Adrenal gland (tissue), 5 donors: ENCODE measurements at regions not wholly inside any gene's neighbourhood (a gene's known extent, or its start where the extent isn't known, plus 50 kb on each side); places are given as distances from the start of the nearest gene placed in this dataset.

ENCODE experiments used
- CTCF ChIP-seq, 6 experiments: fragments of 450-650 bp in 4 of 6; fragments of 200-600 bp in 2 of 6; sonication (generic) in 1 of 6; IDR thresholded peaks; 1 replicate in 5 of 6; 2 replicates in 1 of 6; pipeline versions ENCODE4 v1.5.1 to v1.8.0; 2016 to 2021; ENCODE audit warnings: antibody characterized with exemption in 6 of 6, mild to moderate bottlenecking in 2 of 6, moderate library complexity in 1 of 6
- POLR2A ChIP-seq, 2 donors: fragments of 450-650 bp; IDR thresholded peaks; one replicate each; pipeline ENCODE4 v1.6.1; 2017; ENCODE audit warnings: antibody characterized with exemption in 2 of 2, mild to moderate bottlenecking in 2 of 2, moderate library complexity in 1 of 2
- donor health status: DM: no; HTN: no; CAD: no.

GRCh38 chr2:13986119-13986720, 646.3 kb upstream of the LRATD1 start:
- TF ChIP-seq CTCF (IDR thresholded peaks at IDR 0.05) (no peak), POLR2A (IDR thresholded peaks at IDR 0.05) (no peak)
